Pancreas (tissue), 10 donors: ENCODE measurements at regions not wholly inside any gene's neighbourhood (a gene's known extent, or its start where the extent isn't known, plus 50 kb on each side); places are given as distances from the start of the nearest gene placed in this dataset.

Experiments used
- ATAC-seq, 4 donors: fragments of 200-7000 bp; cut with Tn5 transposase; one replicate each; pipeline versions ENCODE4 v1.8.0 to v1.9.1; 2020; ENCODE audit warnings: mild to moderate bottlenecking in 4 of 4, moderate library complexity in 4 of 4
- DNase-seq, 6 donors: peaks; one replicate each; pipeline ENCODE4 v3.0.0-alpha.2; 2020
- FAIRE-seq: peaks from 2 replicates; lab custom pipeline; 2012; peaks lifted over from hg19 to GRCh38; lab: Jason Lieb, UNC
- H3K27ac ChIP-seq, 4 donors: fragments of 200-600 bp; sonication (generic); 1 replicate in 3 of 4; 2 replicates in 1 of 4; pipeline versions ENCODE4 v1.5.0 to v1.8.0; 2020
- H3K27me3 ChIP-seq, 4 donors: fragments of 200-600 bp; one replicate each; pipeline ENCODE4 v1.8.0; 2021
- H3K36me3 ChIP-seq, 3 donors: fragments of 200-600 bp; sonication (generic) in 1 of 3; one replicate each; pipeline versions ENCODE4 v1.5.0 to v1.8.0; 2020 to 2021
- H3K4me1 ChIP-seq, 3 donors: fragments of 200-600 bp; one replicate each; pipeline ENCODE4 v1.8.0; 2021
- H3K4me3 ChIP-seq, 4 donors: fragments of 200-600 bp; sonication (generic) in 2 of 4; one replicate each; pipeline versions ENCODE4 v1.5.0 to v1.8.0; 2020 to 2021
- H3K9me3 ChIP-seq, 4 donors: fragments of 200-600 bp; one replicate each; pipeline ENCODE4 v1.8.0; 2021
- WGBS, 2 donors: extraction: QIAGEN DNeasy Blood & Tissue Kit; methylation state at CpG; one replicate each; pipeline ENCODE4 v1.1.7; 2013; 5-methylcytosine and 5-hydroxymethylcytosine counted together
- intact Hi-C, 3 donors: fragments of 100-400 bp; cut with DNase I; formaldehyde crosslinking; loops; one replicate each; pipeline versions ENCODE4 v1.11.1 to v1.14.2; 2022
- TF ChIP-seq, protein P1 (sequence below), 4 donors: fragments of 200-600 bp; sonication (generic) in 3 of 4; IDR thresholded peaks; one replicate each; pipeline versions ENCODE4 v1.5.0 to v1.8.0; 2021; ENCODE audit warnings: antibody characterized with exemption in 4 of 4
- donor health status: healthy with polysubstance abuse.
- donor health status: DM: no; HTN: no; CAD: no; lungs with moderate emphysema.
- donor health status: DM: no; HTN: no; CAD: no.
- donor health status: control.
- donor health status: control.
- donor health status: Bipolar disorder and iron deficiency.
- donor health status: DM: yes; HTN: yes; CAD: no.
- donor health status: DM: no; HTN: no; CAD: no.
- donor health status: DM: no; HTN: no; CAD: no.
- donor health status: DM: yes; HTN: yes; CAD: no.

DNA sequence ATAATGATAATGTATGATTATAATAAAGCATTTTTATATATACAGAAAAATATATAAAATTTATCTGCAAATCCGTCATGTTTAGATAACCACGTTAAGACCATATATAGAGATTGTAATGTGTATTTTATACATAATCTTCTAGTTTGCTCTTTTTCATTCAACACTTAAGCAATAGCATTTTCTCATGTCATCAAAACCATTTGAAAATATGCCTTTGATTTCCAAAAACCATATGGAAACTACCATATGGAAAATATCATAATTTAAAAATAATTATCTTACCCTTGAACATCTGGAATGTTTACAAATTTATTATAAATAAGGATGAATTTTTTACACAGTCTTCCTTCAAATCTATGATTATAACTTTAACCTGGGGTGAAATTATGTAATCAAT, 250.4 kb upstream of the NPSR1 start:
- WGBS, 2 donors, result 45 to 64% methylated on average over 2 of the region's 2 CpGs
- DNase-seq (no peak), ATAC-seq (no peak), FAIRE-seq (no peak)
- Histone ChIP-seq H3K9me3 (no peaks in the 10 kb centered on the region), H3K27ac (no peak overlapping the region), H3K27me3 (no peaks in the 10 kb centered on the region), H3K4me1 (no peaks in the 10 kb centered on the region), H3K4me3 (no peak overlapping the region), H3K36me3 (no peaks in the 10 kb centered on the region)
- TF ChIP-seq, protein P1, sequence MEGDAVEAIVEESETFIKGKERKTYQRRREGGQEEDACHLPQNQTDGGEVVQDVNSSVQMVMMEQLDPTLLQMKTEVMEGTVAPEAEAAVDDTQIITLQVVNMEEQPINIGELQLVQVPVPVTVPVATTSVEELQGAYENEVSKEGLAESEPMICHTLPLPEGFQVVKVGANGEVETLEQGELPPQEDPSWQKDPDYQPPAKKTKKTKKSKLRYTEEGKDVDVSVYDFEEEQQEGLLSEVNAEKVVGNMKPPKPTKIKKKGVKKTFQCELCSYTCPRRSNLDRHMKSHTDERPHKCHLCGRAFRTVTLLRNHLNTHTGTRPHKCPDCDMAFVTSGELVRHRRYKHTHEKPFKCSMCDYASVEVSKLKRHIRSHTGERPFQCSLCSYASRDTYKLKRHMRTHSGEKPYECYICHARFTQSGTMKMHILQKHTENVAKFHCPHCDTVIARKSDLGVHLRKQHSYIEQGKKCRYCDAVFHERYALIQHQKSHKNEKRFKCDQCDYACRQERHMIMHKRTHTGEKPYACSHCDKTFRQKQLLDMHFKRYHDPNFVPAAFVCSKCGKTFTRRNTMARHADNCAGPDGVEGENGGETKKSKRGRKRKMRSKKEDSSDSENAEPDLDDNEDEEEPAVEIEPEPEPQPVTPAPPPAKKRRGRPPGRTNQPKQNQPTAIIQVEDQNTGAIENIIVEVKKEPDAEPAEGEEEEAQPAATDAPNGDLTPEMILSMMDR (IDR thresholded peaks at IDR 0.05), result no peak
- intact Hi-C loops, result no loop called here

DNA sequence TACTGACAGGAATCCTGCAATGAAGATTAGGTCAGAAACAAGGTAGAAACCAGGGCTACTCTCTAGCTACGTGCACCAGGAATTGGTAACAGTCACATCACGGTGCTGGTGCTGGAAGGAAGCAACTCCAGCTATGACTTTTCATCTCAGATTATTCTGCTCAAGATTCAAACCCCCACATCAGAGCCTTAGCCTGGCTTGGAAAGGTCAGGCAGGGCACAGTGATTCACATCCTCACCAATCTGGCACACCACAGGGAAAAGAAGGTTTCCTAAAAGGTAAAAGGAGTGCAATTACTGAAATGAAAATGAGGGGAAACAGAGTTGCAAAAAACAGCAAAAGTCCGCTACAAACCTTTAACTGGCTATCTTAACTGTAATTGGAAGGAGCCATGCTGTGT, 240.2 kb upstream of the NPSR1 start:
- Histone ChIP-seq H3K4me1 (no peaks in the 10 kb centered on the region), H3K27ac (no peak overlapping the region), H3K36me3 (no peaks in the 10 kb centered on the region), H3K9me3 (no peaks in the 10 kb centered on the region), H3K27me3 (no peaks in the 10 kb centered on the region), H3K4me3 (no peak overlapping the region)
- FAIRE-seq, result no peak
- no peak for DNase-seq
- TF ChIP-seq, protein P1 (IDR thresholded peaks at IDR 0.05), result no peak
- no peak for ATAC-seq
- 66 to 67% methylated on average over 3 of the region's 3 CpGs for WGBS, 2 donors
- intact Hi-C loops, result no loop called here

DNA sequence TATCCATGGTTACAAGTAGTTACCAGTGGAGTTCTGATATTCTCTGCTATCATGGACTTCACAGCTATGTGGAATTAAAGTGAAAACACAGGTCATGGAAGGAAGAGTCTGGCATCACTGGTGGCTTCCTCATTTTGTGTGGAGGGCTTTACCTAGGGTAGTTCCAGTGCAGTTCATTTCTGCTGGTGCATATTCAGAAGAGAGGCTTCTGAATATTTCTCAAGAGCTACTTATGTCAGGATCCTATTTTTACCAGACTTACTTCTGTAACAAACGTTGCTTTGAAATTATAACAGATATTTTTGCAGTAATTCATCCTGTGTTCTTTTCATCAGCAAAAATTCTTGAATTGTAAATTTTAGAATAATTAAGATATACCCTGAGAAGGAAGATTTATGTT, 236.5 kb upstream of the NPSR1 start:
- FAIRE-seq (no peak), ATAC-seq (no peak), DNase-seq (no peak)
- Histone ChIP-seq H3K27ac (no peak overlapping the region), H3K27me3 (no peaks in the 10 kb centered on the region), H3K4me3 (no peak overlapping the region), H3K4me1 (no peaks in the 10 kb centered on the region), H3K9me3 (no peaks in the 10 kb centered on the region), H3K36me3 (no peaks in the 10 kb centered on the region)
- 29 to 40% methylated on average over 1 of the region's 1 CpG for WGBS, 2 donors
- TF ChIP-seq, protein P1 (IDR thresholded peaks at IDR 0.05), result no peak
- intact Hi-C loops, result no loop called here

DNA sequence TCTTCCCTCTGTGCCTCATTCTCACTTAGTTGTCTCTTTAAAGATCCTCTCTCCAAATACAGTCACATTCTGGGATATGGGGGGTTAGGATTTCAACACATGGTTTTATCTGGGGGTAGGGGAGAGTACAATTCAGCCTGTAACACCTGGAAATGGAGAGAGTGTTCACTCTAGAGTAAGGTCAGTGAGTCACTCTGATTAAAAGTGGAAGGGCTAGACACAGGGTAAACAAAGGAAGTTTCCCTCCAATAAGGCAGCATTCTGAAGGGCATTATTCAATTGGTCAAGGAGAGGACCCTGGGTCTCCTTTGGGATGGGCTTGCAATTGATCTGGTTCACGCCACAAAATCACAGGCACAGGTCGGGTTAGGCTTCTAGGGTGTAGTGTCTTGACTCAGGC, 232.8 kb upstream of the NPSR1 start:
- H3K9me3 ChIP-seq, result no peaks in the 10 kb centered on the region
- no peak overlapping the region for H3K27ac ChIP-seq
- intact Hi-C loops, result no loop called here
- H3K27me3 ChIP-seq, result no peaks in the 10 kb centered on the region
- TF ChIP-seq, protein P1 (IDR thresholded peaks at IDR 0.05), result no peak
- ATAC-seq (no peak), DNase-seq (no peak), FAIRE-seq (no peak)
- 62 to 77% methylated on average over 2 of the region's 2 CpGs for WGBS, 2 donors
- no peak overlapping the region for H3K4me3 ChIP-seq
- no peaks in the 10 kb centered on the region for H3K4me1 ChIP-seq
- H3K36me3 ChIP-seq, result no peaks in the 10 kb centered on the region

DNA sequence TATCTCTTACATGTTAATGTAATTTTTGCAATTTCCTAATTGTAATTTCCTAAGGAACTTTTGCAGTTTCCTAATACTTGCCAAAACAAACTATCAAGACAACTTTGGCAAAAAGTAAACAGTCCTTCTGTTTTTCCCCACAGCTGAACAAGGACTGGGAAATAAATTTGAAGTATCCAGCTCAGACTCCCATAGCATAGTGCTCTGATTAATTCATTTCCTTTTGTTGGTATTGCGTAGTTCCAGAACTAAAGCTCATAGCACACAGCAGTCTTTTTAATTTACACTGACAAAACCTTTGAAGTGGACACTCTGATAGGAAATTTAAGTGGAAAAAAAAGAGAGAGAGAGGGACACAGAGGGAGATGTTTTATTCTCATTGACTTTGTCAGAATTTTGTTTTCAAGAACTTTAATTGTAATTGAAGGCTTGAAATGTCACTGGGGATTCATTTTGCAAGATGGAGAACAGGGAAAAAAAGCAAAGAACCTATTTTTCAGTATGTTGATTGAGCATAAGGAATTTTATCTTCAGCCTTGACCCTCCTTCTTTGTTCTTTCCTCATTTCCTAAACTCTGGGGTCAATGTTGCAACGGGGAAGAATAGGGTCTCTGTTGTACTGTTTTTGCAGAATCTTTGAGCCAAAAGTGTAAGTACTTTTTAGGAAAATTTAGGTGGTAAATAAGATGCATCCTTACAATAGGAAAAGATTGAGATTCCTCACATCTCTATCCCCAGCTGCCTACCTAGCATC, 232.2 kb upstream of the NPSR1 start:
- no peaks in the 10 kb centered on the region for H3K9me3 ChIP-seq
- H3K4me3 ChIP-seq, result no peak overlapping the region
- no peaks in the 10 kb centered on the region for H3K27me3 ChIP-seq
- no peaks in the 10 kb centered on the region for H3K4me1 ChIP-seq
- TF ChIP-seq, protein P1 (IDR thresholded peaks at IDR 0.05), result no peak
- no peak overlapping the region for H3K27ac ChIP-seq
- no peaks in the 10 kb centered on the region for H3K36me3 ChIP-seq
- no peak for ATAC-seq
- no peak for DNase-seq
- FAIRE-seq, result no peak
- intact Hi-C loops, result no loop called here
- 53% methylated on average over 2 of the region's 2 CpGs for WGBS, 2 donors
